BLaER1 treated with 17β-estradiol and CSF1 and Interleukin-3, amounts not matched to agents 10 nM and 100 nM (cell line): ENCODE measurements at regions not wholly inside any gene's neighbourhood (a gene's known extent, or its start where the extent isn't known, plus 50 kb on each side); places are given as distances from the start of the nearest gene placed in this dataset.
A peak's percentile ranks its signal among the peaks of the same experiment; 100 is the strongest.

ENCODE experiments used
- H3K27ac ChIP-seq, 11 experiments: shearing (Covaris generic); formaldehyde crosslinking; 2 replicates each; pipeline ENCODE4 v1.8.1; 2022
- H3K27me3 ChIP-seq, 11 experiments: shearing (Covaris generic); formaldehyde crosslinking; 2 replicates each; pipeline ENCODE4 v1.8.1; 2022
- H3K36me3 ChIP-seq, 11 experiments: shearing (Covaris generic); formaldehyde crosslinking; 2 replicates each; pipeline ENCODE4 v1.8.1; 2022
- H3K4me1 ChIP-seq, 10 experiments: shearing (Covaris generic); formaldehyde crosslinking; 2 replicates each; pipeline ENCODE4 v1.8.1; 2022
- H3K4me2 ChIP-seq, 11 experiments: shearing (Covaris generic); formaldehyde crosslinking; 2 replicates each; pipeline ENCODE4 v1.8.1; 2022
- H3K4me3 ChIP-seq, 10 experiments: shearing (Covaris generic); formaldehyde crosslinking; 2 replicates each; pipeline ENCODE4 v1.8.1; 2022
- H3K9ac ChIP-seq, 11 experiments: shearing (Covaris generic); formaldehyde crosslinking; 2 replicates each; pipeline ENCODE4 v1.8.1; 2022
- H3K9me3 ChIP-seq, 11 experiments: shearing (Covaris generic); formaldehyde crosslinking; replicated peaks in 1 of 11; 2 replicates each; pipeline ENCODE4 v1.8.1; 2022
- H4K20me1 ChIP-seq, 11 experiments: shearing (Covaris generic); formaldehyde crosslinking; 2 replicates each; pipeline ENCODE4 v1.8.1; 2022
- Cebpa-rat ChIP-seq, 11 experiments: shearing (Covaris generic); IDR thresholded peaks; 2 replicates each; pipeline ENCODE4 v1.8.1; 2022

DNA sequence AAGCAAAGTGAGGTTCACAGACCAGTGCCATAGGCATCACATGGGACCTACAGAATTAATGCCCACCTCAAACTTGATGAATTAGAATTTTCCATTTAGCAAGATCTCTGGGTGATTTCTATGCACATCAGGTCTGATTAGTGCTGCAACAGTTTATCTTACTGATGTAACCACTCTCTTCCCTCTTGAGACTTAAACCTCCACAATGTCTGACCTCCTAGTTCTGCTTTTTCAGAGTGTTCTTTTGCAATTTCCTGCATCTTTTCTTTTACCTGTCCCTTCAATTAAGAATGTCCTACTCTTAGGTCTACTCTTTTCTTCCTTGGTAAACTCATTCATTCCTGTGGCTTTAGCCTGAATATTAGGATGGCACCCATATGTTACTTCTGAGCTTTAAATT is 615.3 kb downstream of the TFAP2A start:
- H3K9me3 ChIP-seq: no peaks in the 10 kb centered on the region
- H3K4me3 ChIP-seq: no peak overlapping the region
- H3K27me3 ChIP-seq: no peaks in the 10 kb centered on the region
- H3K9ac ChIP-seq: no peak overlapping the region
- no peaks in the 10 kb centered on the region for H3K36me3 ChIP-seq
- no peaks in the 10 kb centered on the region for H4K20me1 ChIP-seq
- H3K27ac ChIP-seq: peak overlapping the region in 8 of 11 experiments; percentile 5 to 48 (median 32); a peak in 11 of 22 replicates
- peak in 2 of 11 experiments; percentile 33 to 43; a peak in 2 of 22 replicates for TF ChIP-seq Cebpa-rat (IDR thresholded peaks at IDR 0.05)
- H3K4me1 ChIP-seq: peaks cover 0 to 19% (median 17%) of the 10 kb centered on the region in 10 experiments; a peak in 17 of 20 replicates
- peak overlapping the region in 10 of 11 experiments; percentile 3 to 61 (median 38); a peak in 19 of 22 replicates for H3K4me2 ChIP-seq

DNA sequence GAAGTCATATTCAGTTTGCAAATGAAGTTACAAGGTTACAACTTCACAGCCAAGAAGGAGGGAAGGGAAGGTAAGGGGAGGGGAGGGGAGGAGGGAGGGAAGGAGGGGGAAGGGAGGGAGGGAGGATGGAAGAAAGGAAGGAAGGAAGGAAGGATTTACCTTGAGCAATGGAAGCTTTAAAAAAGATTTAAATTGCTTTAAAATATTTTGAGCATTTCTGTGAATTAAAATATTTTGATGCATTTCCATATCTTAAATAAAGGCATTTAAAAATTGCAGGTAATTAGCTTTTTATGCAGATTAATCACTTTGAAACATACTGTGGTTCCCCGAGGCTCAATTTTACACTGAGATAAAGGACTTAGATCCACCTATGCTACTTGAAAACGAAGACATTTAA is 618.0 kb downstream of the TFAP2A start:
- H4K20me1 ChIP-seq: no peaks in the 10 kb centered on the region
- H3K4me1 ChIP-seq: peaks cover 0 to 19% (median 17%) of the 10 kb centered on the region in 10 experiments; a peak in 17 of 20 replicates
- no peak overlapping the region for H3K4me2 ChIP-seq
- H3K27ac ChIP-seq: no peak overlapping the region
- H3K9ac ChIP-seq: no peak overlapping the region
- H3K9me3 ChIP-seq: no peaks in the 10 kb centered on the region
- H3K36me3 ChIP-seq: no peaks in the 10 kb centered on the region
- H3K27me3 ChIP-seq: no peaks in the 10 kb centered on the region
- no peak overlapping the region for H3K4me3 ChIP-seq
- no peak for TF ChIP-seq Cebpa-rat (IDR thresholded peaks at IDR 0.05)

DNA sequence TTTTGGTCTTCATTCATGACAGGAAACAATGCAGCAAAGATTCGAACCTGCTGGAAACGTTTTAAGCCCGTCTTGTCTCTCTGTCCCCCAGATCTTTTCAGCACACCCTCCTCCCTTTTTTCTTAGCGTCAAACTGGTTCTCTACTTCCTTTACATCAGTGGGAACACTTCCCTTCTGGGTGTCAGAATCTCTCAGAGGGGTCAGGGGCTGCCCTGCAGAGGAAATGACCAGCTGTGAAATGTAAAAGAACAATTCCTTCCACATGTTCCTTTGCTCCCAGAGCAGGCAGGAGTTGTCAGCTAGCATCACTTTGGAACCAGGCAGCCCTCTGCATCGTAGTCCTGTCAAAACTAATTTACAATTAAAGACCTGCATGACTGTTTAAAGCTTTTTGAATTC is 619.0 kb downstream of the TFAP2A start:
- Histone ChIP-seq H3K4me2 (no peak overlapping the region), H3K9ac (no peak overlapping the region), H3K4me3 (no peak overlapping the region), H4K20me1 (no peaks in the 10 kb centered on the region), H3K9me3 (no peaks in the 10 kb centered on the region), H3K4me1 (peaks cover 0 to 19% (median 17%) of the 10 kb centered on the region in 10 experiments; a peak in 17 of 20 replicates), H3K36me3 (no peaks in the 10 kb centered on the region), H3K27me3 (no peaks in the 10 kb centered on the region), H3K27ac (no peak overlapping the region)
- TF ChIP-seq Cebpa-rat (IDR thresholded peaks at IDR 0.05): no peak

DNA sequence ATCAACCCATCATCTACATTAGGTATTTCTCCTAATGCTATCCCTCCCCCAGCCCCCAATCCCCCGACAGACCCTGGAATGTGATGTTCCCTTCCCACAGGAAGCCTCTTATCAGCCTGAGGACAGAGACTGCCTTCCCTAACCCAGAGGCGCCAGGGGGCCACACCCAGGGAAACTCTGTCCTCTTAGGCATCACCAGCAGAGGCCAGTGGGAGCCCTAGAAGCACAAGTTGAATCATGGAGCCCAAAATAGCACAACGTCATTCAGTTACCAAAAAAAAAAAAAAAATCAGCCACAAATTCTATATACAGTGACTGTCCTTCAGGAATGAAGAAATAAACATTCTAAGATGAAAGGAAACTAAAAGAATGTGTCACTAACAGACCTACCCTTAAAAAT is 625.7 kb downstream of the TFAP2A start:
- no peak overlapping the region for H3K9ac ChIP-seq
- H3K4me1 ChIP-seq: peaks cover 0 to 3% (median 0%) of the 10 kb centered on the region in 10 experiments; a peak in 1 of 20 replicates
- H4K20me1 ChIP-seq: no peaks in the 10 kb centered on the region
- no peaks in the 10 kb centered on the region for H3K36me3 ChIP-seq
- H3K27me3 ChIP-seq: no peaks in the 10 kb centered on the region
- TF ChIP-seq Cebpa-rat (IDR thresholded peaks at IDR 0.05): no peak
- no peak overlapping the region for H3K27ac ChIP-seq
- no peaks in the 10 kb centered on the region for H3K9me3 ChIP-seq
- no peak overlapping the region for H3K4me2 ChIP-seq
- no peak overlapping the region for H3K4me3 ChIP-seq

DNA sequence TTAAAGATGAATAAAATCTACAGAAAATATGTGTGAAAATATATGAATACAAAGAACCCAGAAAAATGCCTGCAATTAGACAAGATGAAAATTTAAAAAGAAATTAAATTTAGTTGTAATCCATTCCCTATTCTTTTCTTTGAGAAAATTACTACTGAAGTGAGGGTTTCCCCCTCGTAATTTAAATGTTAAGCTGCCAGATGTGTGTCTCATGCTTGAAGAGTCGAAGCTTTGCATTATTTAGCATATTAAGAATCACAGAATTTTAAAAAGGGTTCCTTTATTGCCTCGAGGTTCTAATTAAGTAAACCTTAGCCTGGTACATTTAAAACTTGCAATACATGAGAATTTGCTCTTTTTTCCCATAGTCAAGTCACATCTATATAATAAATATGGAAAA is 630.1 kb downstream of the TFAP2A start:
- TF ChIP-seq Cebpa-rat (IDR thresholded peaks at IDR 0.05): no peak
- H3K4me3 ChIP-seq: no peak overlapping the region
- no peaks in the 10 kb centered on the region for H3K36me3 ChIP-seq
- H3K9me3 ChIP-seq: no peaks in the 10 kb centered on the region
- no peak overlapping the region for H3K27ac ChIP-seq
- no peak overlapping the region for H3K4me2 ChIP-seq
- no peak overlapping the region for H3K9ac ChIP-seq
- no peaks in the 10 kb centered on the region for H4K20me1 ChIP-seq
- no peaks in the 10 kb centered on the region for H3K27me3 ChIP-seq
- H3K4me1 ChIP-seq: peaks cover 0 to 3% (median 0%) of the 10 kb centered on the region in 10 experiments; a peak in 1 of 20 replicates

DNA sequence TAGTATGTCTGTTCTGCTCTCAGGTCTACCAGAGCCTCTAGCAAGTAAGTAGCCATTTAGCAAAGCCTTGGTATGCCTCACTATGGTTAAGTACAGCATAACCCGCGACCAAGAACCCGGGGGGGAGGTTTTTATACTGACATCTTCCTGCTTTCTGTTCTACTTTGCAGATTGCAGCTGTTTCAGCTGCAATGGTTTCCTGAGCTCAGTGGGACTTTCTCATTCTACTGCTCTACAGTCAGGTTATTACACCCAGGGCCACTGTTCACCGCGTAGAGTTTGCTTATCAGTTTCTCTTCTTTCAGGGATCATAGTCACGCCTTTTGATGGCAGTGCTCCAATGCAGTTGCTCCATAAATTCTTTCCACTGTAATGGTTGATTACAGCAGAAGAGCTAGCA is 631.3 kb downstream of the TFAP2A start:
- H3K4me3 ChIP-seq: no peak overlapping the region
- H3K9me3 ChIP-seq: no peaks in the 10 kb centered on the region
- H3K36me3 ChIP-seq: no peaks in the 10 kb centered on the region
- no peak overlapping the region for H3K27ac ChIP-seq
- TF ChIP-seq Cebpa-rat (IDR thresholded peaks at IDR 0.05): no peak
- no peaks in the 10 kb centered on the region for H3K4me1 ChIP-seq
- no peaks in the 10 kb centered on the region for H3K27me3 ChIP-seq
- H3K4me2 ChIP-seq: no peak overlapping the region
- H3K9ac ChIP-seq: no peak overlapping the region
- no peaks in the 10 kb centered on the region for H4K20me1 ChIP-seq

DNA sequence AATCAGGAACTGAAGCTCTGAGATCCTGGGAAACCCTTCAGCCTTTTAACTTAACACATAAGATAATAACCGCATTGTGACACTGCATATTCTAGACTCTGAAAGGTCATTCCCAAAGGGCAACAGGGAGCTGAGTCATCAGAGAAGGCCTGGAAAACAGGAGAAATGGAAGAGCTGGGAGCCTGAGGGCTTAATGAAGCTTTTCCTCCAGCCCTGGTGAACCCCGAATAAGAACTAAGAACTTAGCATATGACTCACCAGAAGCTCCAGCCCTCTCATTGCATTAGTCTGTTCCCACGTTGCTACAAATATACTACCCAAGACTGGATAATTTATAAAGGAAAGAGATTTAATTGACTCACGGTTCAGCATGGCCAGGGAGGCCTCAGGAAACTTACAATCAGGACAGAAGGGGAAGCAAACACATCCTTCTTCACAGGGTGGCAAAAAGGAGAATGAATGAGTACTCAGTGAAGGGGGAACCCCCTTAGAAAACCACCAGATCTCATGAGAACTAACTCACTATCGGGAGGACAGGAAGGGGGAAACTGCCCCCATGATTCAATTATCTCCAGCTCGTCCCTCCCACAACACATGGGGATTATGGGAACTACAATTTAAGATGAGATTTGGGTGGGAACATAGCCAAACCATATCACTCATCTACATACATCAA is 648.5 kb downstream of the TFAP2A start:
- Histone ChIP-seq H3K36me3 (no peaks in the 10 kb centered on the region), H3K4me2 (peak overlapping the region in 4 of 11 experiments; percentile 16 to 84 (median 60); a peak in 7 of 22 replicates), H3K4me3 (peak overlapping the region in 3 of 10 experiments; percentile 1 to 49 (median 45); a peak in 5 of 20 replicates), H3K9me3 (peaks cover 0 to 12% (median 0%) of the 10 kb centered on the region in 11 experiments; a peak in 3 of 22 replicates), H3K27ac (peak overlapping the region in 2 of 11 experiments; percentile 41 to 52; a peak in 3 of 22 replicates), H3K27me3 (no peaks in the 10 kb centered on the region), H3K9ac (peak overlapping the region in 1 of 11 experiments; percentile 50; a peak in 2 of 22 replicates), H4K20me1 (no peaks in the 10 kb centered on the region), H3K4me1 (peaks cover 0 to 48% (median 0%) of the 10 kb centered on the region in 10 experiments; a peak in 6 of 20 replicates)
- no peak for TF ChIP-seq Cebpa-rat (IDR thresholded peaks at IDR 0.05)

DNA sequence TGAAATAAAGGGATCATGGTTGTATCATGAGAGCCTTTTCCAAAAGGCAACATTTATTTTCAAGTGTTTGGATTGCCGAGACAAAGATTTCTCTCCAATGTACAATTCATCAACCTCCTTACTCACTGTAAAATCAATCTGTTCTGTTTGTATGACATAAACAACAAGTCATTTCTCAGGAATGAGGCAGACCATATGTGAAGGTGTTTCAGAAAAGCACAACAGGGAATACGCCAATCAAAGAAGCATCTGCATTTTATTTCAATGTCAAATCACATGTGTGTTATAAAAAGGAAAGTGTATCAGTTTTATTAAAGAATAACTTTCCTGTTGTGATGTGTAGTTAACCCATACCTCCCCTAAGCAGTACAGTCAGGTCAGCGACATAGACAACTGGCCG is 653.7 kb downstream of the TFAP2A start:
- TF ChIP-seq Cebpa-rat (IDR thresholded peaks at IDR 0.05): no peak
- no peaks in the 10 kb centered on the region for H3K36me3 ChIP-seq
- H3K9me3 ChIP-seq: no peaks in the 10 kb centered on the region
- no peak overlapping the region for H3K4me2 ChIP-seq
- no peaks in the 10 kb centered on the region for H3K27me3 ChIP-seq
- peaks cover 0 to 32% (median 0%) of the 10 kb centered on the region in 10 experiments; a peak in 5 of 20 replicates for H3K4me1 ChIP-seq
- no peak overlapping the region for H3K9ac ChIP-seq
- no peak overlapping the region for H3K4me3 ChIP-seq
- H3K27ac ChIP-seq: no peak overlapping the region
- no peaks in the 10 kb centered on the region for H4K20me1 ChIP-seq

DNA sequence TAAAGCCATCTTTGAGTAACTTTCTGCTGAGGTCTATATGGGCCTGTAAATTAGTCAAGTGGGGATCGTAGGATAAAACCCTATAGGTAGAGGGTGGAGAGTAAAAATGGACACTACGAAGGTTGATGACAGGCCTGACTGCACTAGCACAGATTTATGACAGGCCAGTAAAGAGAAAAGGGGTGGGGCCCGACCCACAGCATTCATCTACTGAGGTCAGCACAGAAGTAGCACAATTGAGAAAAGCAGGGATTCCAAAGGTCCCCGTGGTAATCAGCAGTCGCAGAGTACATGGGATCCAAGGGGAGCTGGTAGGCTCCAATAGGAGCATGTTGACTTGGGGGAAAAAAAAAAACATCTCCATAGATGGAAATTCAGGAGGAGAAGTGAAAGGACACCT is 660.4 kb downstream of the TFAP2A start:
- no peaks in the 10 kb centered on the region for H3K27me3 ChIP-seq
- no peak overlapping the region for H3K9ac ChIP-seq
- H3K4me1 ChIP-seq: peaks cover 0 to 5% (median 0%) of the 10 kb centered on the region in 10 experiments; a peak in 1 of 20 replicates
- no peak for TF ChIP-seq Cebpa-rat (IDR thresholded peaks at IDR 0.05)
- no peaks in the 10 kb centered on the region for H3K36me3 ChIP-seq
- no peaks in the 10 kb centered on the region for H4K20me1 ChIP-seq
- H3K4me2 ChIP-seq: no peak overlapping the region
- H3K9me3 ChIP-seq: no peaks in the 10 kb centered on the region
- H3K4me3 ChIP-seq: no peak overlapping the region
- no peak overlapping the region for H3K27ac ChIP-seq

DNA sequence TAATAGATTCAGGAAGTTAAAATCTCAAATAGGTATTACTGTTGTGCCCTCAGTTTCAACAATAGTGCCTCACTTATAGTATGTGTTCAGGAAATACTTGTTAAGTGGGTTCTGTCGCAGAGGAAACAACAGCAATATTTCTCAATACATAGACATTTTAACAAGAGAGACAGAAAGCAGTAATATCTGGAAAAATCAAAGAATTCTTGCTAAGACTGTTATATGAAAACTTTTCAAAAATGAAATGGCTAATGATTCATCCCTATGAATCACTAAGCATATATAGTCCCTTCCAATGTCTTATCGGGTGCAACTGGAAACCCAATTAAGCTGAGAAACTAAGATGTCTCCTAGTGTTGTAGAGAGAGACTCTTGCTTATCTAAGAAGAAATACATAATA is 668.9 kb downstream of the TFAP2A start:
- no peaks in the 10 kb centered on the region for H3K36me3 ChIP-seq
- no peak overlapping the region for H3K27ac ChIP-seq
- no peak overlapping the region for H3K9ac ChIP-seq
- no peaks in the 10 kb centered on the region for H4K20me1 ChIP-seq
- no peak for TF ChIP-seq Cebpa-rat (IDR thresholded peaks at IDR 0.05)
- peaks cover 0 to 23% (median 0%) of the 10 kb centered on the region in 11 experiments; a peak in 5 of 22 replicates for H3K9me3 ChIP-seq
- no peak overlapping the region for H3K4me3 ChIP-seq
- no peak overlapping the region for H3K4me2 ChIP-seq
- no peaks in the 10 kb centered on the region for H3K27me3 ChIP-seq
- peaks cover 0 to 14% (median 0%) of the 10 kb centered on the region in 10 experiments; a peak in 1 of 20 replicates for H3K4me1 ChIP-seq
